Limb (tissue), 2 donors: ENCODE measurements at regions not wholly inside any gene's neighbourhood (a gene's known extent, or its start where the extent isn't known, plus 50 kb on each side); places are given as distances from the start of the nearest gene placed in this dataset.

ENCODE experiments used
- DNase-seq, 2 donors: peaks; one replicate each; pipeline ENCODE4 v3.0.0-alpha.2; 2016; ENCODE audit errors: extremely low spot score in 2 of 2

GRCh38 chr5:143566139-143566538, 162.7 kb upstream of the NR3C1 start:
- no peak for DNase-seq

- no peak for DNase-seq
These were observed 160.9 kb upstream of the NR3C1 start for GRCh38 chr5:143564417-143564816.

- peak; percentile 52 to 55 for DNase-seq
These were observed 159.4 kb upstream of the NR3C1 start for GRCh38 chr5:143562935-143563334.

GRCh38 chr5:143561219-143561618, 157.7 kb upstream of the NR3C1 start:
- no peak for DNase-seq

- DNase-seq, result no peak
These were observed 156.9 kb upstream of the NR3C1 start for GRCh38 chr5:143560378-143560777.

GRCh38 chr5:143559586-143560109, 156.2 kb upstream of the NR3C1 start:
- DNase-seq, result no peak

- no peak for DNase-seq
These were observed 154.6 kb upstream of the NR3C1 start for GRCh38 chr5:143558048-143558447.

- DNase-seq, result no peak
These were observed 153.8 kb upstream of the NR3C1 start for GRCh38 chr5:143557061-143557818.

GRCh38 chr5:143554918-143555477, 151.5 kb upstream of the NR3C1 start:
- no peak for DNase-seq

- no peak for DNase-seq
These were observed 150.8 kb upstream of the NR3C1 start for GRCh38 chr5:143554187-143554717.

GRCh38 chr5:143552680-143553079, 149.2 kb upstream of the NR3C1 start:
- no peak for DNase-seq

- peak in 1 of 2 donors; percentile 30 for DNase-seq
These were observed 148.3 kb upstream of the NR3C1 start for GRCh38 chr5:143551820-143552251.

GRCh38 chr5:143550986-143551630, 147.6 kb upstream of the NR3C1 start:
- DNase-seq, result no peak

GRCh38 chr5:143547342-143547741, 143.9 kb upstream of the NR3C1 start:
- no peak for DNase-seq

- no peak for DNase-seq
These were observed 142.9 kb upstream of the NR3C1 start for GRCh38 chr5:143546394-143546793.

- DNase-seq, result no peak
These were observed 141.1 kb upstream of the NR3C1 start for GRCh38 chr5:143544606-143545005.

- DNase-seq, result no peak
These were observed 140.1 kb upstream of the NR3C1 start for GRCh38 chr5:143543358-143544255.

- no peak for DNase-seq
These were observed 139.3 kb upstream of the NR3C1 start for GRCh38 chr5:143542798-143543144.

GRCh38 chr5:143541943-143542797, 138.7 kb upstream of the NR3C1 start:
- DNase-seq, result no peak

- no peak for DNase-seq
These were observed 136.3 kb upstream of the NR3C1 start for GRCh38 chr5:143539742-143540141.
